ENCODE measurements at regions not wholly inside any gene's neighbourhood (a gene's known extent, or its start where the extent isn't known, plus 50 kb on each side); places are given as distances from the start of the nearest gene placed in this dataset.
A peak's percentile ranks its signal among the peaks of the same experiment; 100 is the strongest.

- WGBS, 2 donors (ENCODE audit: low coverage in 1 of 2): 59 to 93% methylated on average over 3 to 4 of the region's 4 CpGs
- TF ChIP-seq POLR2A (IDR thresholded peaks at IDR 0.05) (no peak), EP300 (IDR thresholded peaks at IDR 0.05) (no peak), POLR2AphosphoS5 (IDR thresholded peaks at IDR 0.05) (no peak)
- TF ChIP-seq, protein P1, sequence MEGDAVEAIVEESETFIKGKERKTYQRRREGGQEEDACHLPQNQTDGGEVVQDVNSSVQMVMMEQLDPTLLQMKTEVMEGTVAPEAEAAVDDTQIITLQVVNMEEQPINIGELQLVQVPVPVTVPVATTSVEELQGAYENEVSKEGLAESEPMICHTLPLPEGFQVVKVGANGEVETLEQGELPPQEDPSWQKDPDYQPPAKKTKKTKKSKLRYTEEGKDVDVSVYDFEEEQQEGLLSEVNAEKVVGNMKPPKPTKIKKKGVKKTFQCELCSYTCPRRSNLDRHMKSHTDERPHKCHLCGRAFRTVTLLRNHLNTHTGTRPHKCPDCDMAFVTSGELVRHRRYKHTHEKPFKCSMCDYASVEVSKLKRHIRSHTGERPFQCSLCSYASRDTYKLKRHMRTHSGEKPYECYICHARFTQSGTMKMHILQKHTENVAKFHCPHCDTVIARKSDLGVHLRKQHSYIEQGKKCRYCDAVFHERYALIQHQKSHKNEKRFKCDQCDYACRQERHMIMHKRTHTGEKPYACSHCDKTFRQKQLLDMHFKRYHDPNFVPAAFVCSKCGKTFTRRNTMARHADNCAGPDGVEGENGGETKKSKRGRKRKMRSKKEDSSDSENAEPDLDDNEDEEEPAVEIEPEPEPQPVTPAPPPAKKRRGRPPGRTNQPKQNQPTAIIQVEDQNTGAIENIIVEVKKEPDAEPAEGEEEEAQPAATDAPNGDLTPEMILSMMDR (IDR thresholded peaks at IDR 0.05): no peak
- no peaks in the 10 kb centered on the region for H3K36me3 ChIP-seq
- peaks cover 0 to 3% (median 0%) of the 10 kb centered on the region in 3 donors for H3K4me1 ChIP-seq
- no peak overlapping the region for H3K4me3 ChIP-seq
- ATAC-seq: no peak
- H3K27ac ChIP-seq: no peak overlapping the region
- H3K9me3 ChIP-seq: no peaks in the 10 kb centered on the region
- H3K27me3 ChIP-seq: no peaks in the 10 kb centered on the region
Measured at GRCh38 chr9:13707612-13708576, 428.4 kb upstream of the MPDZ start.

DNA sequence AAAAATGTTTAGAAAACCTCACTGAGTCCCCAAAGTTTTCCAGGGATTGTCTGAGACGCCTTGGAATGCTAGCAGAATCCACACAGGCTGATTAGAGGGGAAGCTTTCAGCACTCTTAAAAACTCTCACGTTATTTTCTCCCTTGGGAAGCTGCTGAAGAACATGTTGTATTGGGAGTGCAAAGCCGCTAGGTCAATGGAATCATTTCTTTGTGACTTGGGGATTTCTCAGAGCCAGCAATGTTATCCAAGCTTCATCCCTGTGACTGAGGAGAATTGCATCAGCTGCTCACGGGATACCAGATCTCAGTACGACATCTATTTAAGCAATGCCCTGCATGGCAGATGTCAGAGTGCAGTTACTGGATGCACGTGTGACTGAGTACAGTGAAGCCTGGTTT lies 426.4 kb upstream of the MPDZ start:
- no peak overlapping the region for H3K4me3 ChIP-seq
- peak overlapping the region in 3 of 4 donors; percentile 25 to 54 (median 46) for H3K27ac ChIP-seq
- peak; percentile 94 for ATAC-seq
- 36 to 45% methylated on average over 3 to 6 of the region's 6 CpGs for WGBS, 2 donors (ENCODE audit: low coverage in 1 of 2)
- H3K27me3 ChIP-seq: no peaks in the 10 kb centered on the region
- no peaks in the 10 kb centered on the region for H3K36me3 ChIP-seq
- H3K9me3 ChIP-seq: peaks cover 0 to 3% (median 0%) of the 10 kb centered on the region in 3 donors
- peak; percentile 63 for TF ChIP-seq POLR2AphosphoS5 (IDR thresholded peaks at IDR 0.05)
- TF ChIP-seq, protein P1 (IDR thresholded peaks at IDR 0.05): no peak
- peaks cover 0 to 3% (median 0%) of the 10 kb centered on the region in 3 donors for H3K4me1 ChIP-seq

DNA sequence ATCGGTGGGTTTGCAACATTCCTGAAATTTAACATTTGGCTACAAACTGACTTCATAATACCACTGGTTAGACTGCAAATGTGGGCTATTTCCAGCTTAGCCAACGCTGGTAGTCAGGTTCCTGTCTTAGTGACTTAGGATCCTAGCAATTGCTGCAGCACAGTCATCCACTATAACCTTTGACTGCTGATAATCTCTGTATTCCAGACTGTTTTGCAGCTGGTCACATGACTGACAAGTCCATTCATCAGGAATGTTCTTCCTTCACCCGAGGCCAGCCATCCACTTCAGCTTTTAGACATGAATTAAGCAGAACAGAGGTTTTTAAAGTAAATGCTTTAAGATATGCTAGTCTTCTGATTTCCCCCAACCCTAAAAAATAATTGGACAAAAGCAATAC lies 425.9 kb upstream of the MPDZ start:
- whole genome bisulfite sequencing, 2 donors (ENCODE audit: low coverage in 1 of 2): 68% methylated on average over 3 of the region's 3 CpGs; no CpG with 5 or more reads in 1 of the 2 donors
- H3K4me1 ChIP-seq: peaks cover 0 to 3% (median 0%) of the 10 kb centered on the region in 3 donors
- H3K27ac ChIP-seq: peak overlapping the region in 3 of 4 donors; percentile 25 to 54 (median 46)
- H3K9me3 ChIP-seq: peaks cover 0 to 3% (median 0%) of the 10 kb centered on the region in 3 donors
- peak; percentile 31 for ATAC-seq
- H3K36me3 ChIP-seq: no peaks in the 10 kb centered on the region
- no peak overlapping the region for H3K4me3 ChIP-seq
- H3K27me3 ChIP-seq: no peaks in the 10 kb centered on the region
- TF ChIP-seq EP300 (IDR thresholded peaks at IDR 0.05): no peak
- TF ChIP-seq POLR2AphosphoS5 (IDR thresholded peaks at IDR 0.05): no peak
- TF ChIP-seq POLR2A (IDR thresholded peaks at IDR 0.05): no peak
- TF ChIP-seq, protein P1 (IDR thresholded peaks at IDR 0.05): no peak

DNA sequence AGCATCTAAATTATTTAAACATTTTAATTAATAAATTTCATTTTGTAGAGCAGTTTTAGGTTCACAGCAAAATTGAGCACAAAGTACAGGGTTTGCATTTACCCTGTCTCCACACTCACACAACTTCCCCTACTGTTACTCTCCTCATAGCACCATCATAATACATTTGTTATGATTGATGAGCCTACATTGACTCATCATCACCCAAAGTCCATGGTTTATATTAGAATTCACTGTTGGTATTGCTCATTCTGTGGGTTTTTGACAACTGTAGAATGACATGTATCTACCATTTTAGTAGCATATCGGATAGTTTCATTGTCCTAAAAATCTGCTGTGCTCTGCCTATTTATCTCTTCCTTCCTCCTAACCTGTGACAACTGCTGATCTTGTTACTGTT lies 411.1 kb upstream of the MPDZ start:
- no peak for TF ChIP-seq POLR2A (IDR thresholded peaks at IDR 0.05)
- TF ChIP-seq, protein P1 (IDR thresholded peaks at IDR 0.05): no peak
- no peak for TF ChIP-seq POLR2AphosphoS5 (IDR thresholded peaks at IDR 0.05)
- no peak for TF ChIP-seq EP300 (IDR thresholded peaks at IDR 0.05)
- no peak for ATAC-seq
- H3K4me3 ChIP-seq: no peak overlapping the region
- no peaks in the 10 kb centered on the region for H3K27me3 ChIP-seq
- H3K4me1 ChIP-seq: peaks cover 0 to 6% (median 0%) of the 10 kb centered on the region in 3 donors
- 86 to 100% methylated on average over 1 of the region's 1 CpG for WGBS, 2 donors (ENCODE audit: low coverage in 1 of 2)
- H3K27ac ChIP-seq: no peak overlapping the region
- no peaks in the 10 kb centered on the region for H3K36me3 ChIP-seq
- H3K9me3 ChIP-seq: no peaks in the 10 kb centered on the region

DNA sequence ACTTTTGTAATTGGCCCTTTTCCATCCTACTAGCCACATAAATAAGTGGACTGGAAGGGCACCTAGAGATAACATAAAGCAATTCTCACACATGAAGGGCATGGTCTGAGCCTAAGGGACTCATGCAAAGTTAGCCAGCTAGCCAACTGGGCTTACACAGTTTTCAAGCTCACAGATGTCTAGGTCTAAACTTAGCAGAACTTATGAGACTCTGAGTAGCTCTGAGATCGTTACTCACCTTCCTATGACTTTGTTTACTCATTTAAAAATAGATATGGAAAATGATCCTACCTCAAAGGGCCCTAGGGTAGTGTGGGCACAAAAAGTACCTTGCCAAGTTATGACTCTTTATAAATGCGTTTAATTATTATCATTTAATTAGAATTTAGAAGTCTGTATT lies 410.4 kb upstream of the MPDZ start:
- Histone ChIP-seq H3K9me3 (no peaks in the 10 kb centered on the region), H3K4me1 (peaks cover 0 to 6% (median under 1%) of the 10 kb centered on the region in 3 donors), H3K36me3 (no peaks in the 10 kb centered on the region), H3K27me3 (no peaks in the 10 kb centered on the region), H3K27ac (no peak overlapping the region), H3K4me3 (no peak overlapping the region)
- WGBS, 2 donors (ENCODE audit: low coverage in 1 of 2): 32 to 53% methylated on average over 2 of the region's 2 CpGs
- no peak for ATAC-seq
- TF ChIP-seq POLR2AphosphoS5 (IDR thresholded peaks at IDR 0.05): no peak
- TF ChIP-seq EP300 (IDR thresholded peaks at IDR 0.05): no peak
- TF ChIP-seq, protein P1 (IDR thresholded peaks at IDR 0.05): no peak
- TF ChIP-seq POLR2A (IDR thresholded peaks at IDR 0.05): no peak

All from gastroesophageal sphincter (tissue), 4 donors.